Endothelial cell of umbilical vein (primary cell): ENCODE measurements at regions not wholly inside any gene's neighbourhood (a gene's known extent, or its start where the extent isn't known, plus 50 kb on each side); places are given as distances from the start of the nearest gene placed in this dataset.

ENCODE experiments used
- BruUV-seq: library from RNA; stranded (reverse); fragments of 400-500 nt; replicated peaks from 2 replicates; lab custom pipeline; 2021; lab: Mats Ljungman, UMichigan
- CTCF ChIA-PET: fragments of 300-600, 350-600 bp; sonication (Branson Sonifier 250); formaldehyde crosslinking; loops from one replicate; lab custom pipeline; 2021; ENCODE audit warnings: antibody characterized with exemption, inconsistent platforms; lab: Charles Lee
- POLR2A ChIA-PET: fragments of 300-600, 350-600 bp; sonication (Branson Sonifier 250); formaldehyde crosslinking; loops from one replicate; lab custom pipeline; 2021; ENCODE audit warnings: antibody characterized with exemption, inconsistent platforms; lab: Charles Lee
- DNase-seq: peaks from one replicate; pipeline ENCODE4 v3.0.0-alpha.2; 2011; ENCODE audit warnings: low read depth, low spot score
- FAIRE-seq: peaks from 2 replicates; lab custom pipeline; 2011; peaks lifted over from hg19 to GRCh38; lab: Jason Lieb, UNC
- H2AFZ ChIP-seq: 2 replicates; pipeline ENCODE4 v1.6.0; 2012; ENCODE audit warnings: low read depth, low read length, control low read depth, inconsistent platforms
- H3K27ac ChIP-seq: 2 replicates; pipeline ENCODE4 v1.5.1; 2011; ENCODE audit warnings: low read depth, mild to moderate bottlenecking, control low read depth, low read length, moderate library complexity; ENCODE audit not compliant: insufficient read depth
- H3K27me3 ChIP-seq, 2 experiments: 2 replicates each; pipeline versions ENCODE4 v1.6.0 to v1.6.1; 2011; ENCODE audit warnings: low read length in 2 of 2, mixed read lengths in 1 of 2; ENCODE audit not compliant: control insufficient read depth in 2 of 2, insufficient read depth in 2 of 2
- H3K36me3 ChIP-seq, 2 experiments: 2 replicates in 1 of 2; 3 replicates in 1 of 2; pipeline ENCODE4 v1.5.1; 2011; ENCODE audit warnings: low read length in 2 of 2, mild to moderate bottlenecking in 1 of 2, moderate library complexity in 1 of 2; ENCODE audit not compliant: control insufficient read depth in 2 of 2, insufficient read depth in 2 of 2; ENCODE audit errors: extremely low read depth in 1 of 2
- H3K4me1 ChIP-seq: 3 replicates; pipeline ENCODE4 v1.5.1; 2011; ENCODE audit warnings: mild to moderate bottlenecking, low read length; ENCODE audit not compliant: control insufficient read depth, insufficient read depth; ENCODE audit errors: extremely low read depth
- H3K4me2 ChIP-seq: 2 replicates; pipeline ENCODE4 v1.6.1; 2011; ENCODE audit warnings: low read length, control low read depth, mixed read lengths; ENCODE audit not compliant: insufficient read depth
- H3K4me3 ChIP-seq, 3 experiments: fragments of 200-600 bp in 1 of 3; sonication (generic), shearing (Covaris generic) in 1 of 3; replicated peaks in 1 of 3; 2 replicates each; pipeline ENCODE4 v1.5.1; 2011 to 2016; ENCODE audit warnings: control low read depth in 3 of 3, low read length in 3 of 3, mild to moderate bottlenecking in 2 of 3, inconsistent platforms in 1 of 3, low read depth in 1 of 3, moderate library complexity in 1 of 3; ENCODE audit not compliant: insufficient read depth in 1 of 3
- H3K79me2 ChIP-seq: 2 replicates; pipeline ENCODE4 v1.6.0; 2012; ENCODE audit warnings: low read length, inconsistent platforms; ENCODE audit not compliant: control insufficient read depth, insufficient read depth
- H3K9ac ChIP-seq: replicated peaks from 2 replicates; pipeline ENCODE3; 2011; ENCODE audit warnings: low read length, control low read depth; ENCODE audit not compliant: insufficient read depth; ENCODE audit errors: extremely low read depth
- H3K9me1 ChIP-seq: replicated peaks from 3 replicates; pipeline ENCODE4 v1.6.0; 2011; ENCODE audit warnings: mild to moderate bottlenecking, low read length; ENCODE audit not compliant: control insufficient read depth, insufficient read depth; ENCODE audit errors: extremely low read depth
- H3K9me3 ChIP-seq: replicated peaks from 2 replicates; pipeline ENCODE4 v1.5.1; 2012; ENCODE audit warnings: low read length, inconsistent platforms; ENCODE audit not compliant: control insufficient read depth, insufficient read depth
- H4K20me1 ChIP-seq: replicated peaks from 2 replicates; pipeline ENCODE3; 2011; ENCODE audit warnings: mild to moderate bottlenecking, low read length; ENCODE audit not compliant: control insufficient read depth, insufficient read depth; ENCODE audit errors: extremely low read depth
- EZH2 ChIP-seq: IDR thresholded peaks from 2 replicates; pipeline ENCODE4 v1.6.1; 2012; ENCODE audit warnings: borderline replicate concordance, low read depth, mild to moderate bottlenecking, moderate library complexity, low read length, inconsistent platforms; ENCODE audit not compliant: severe bottlenecking
- FOS ChIP-seq: IDR thresholded peaks from 2 replicates; pipeline ENCODE4 v1.6.1; 2011; ENCODE audit warnings: mild to moderate bottlenecking, low read length, moderate library complexity, borderline replicate concordance; ENCODE audit not compliant: insufficient read depth
- GATA2 ChIP-seq: IDR thresholded peaks from 2 replicates; pipeline ENCODE4 v1.7.0; 2011; ENCODE audit warnings: low read depth, mild to moderate bottlenecking, moderate library complexity, mixed read lengths, low read length; ENCODE audit not compliant: insufficient read length, insufficient read depth
- JUN ChIP-seq: IDR thresholded peaks from 2 replicates; pipeline ENCODE4 v1.6.1; 2011; ENCODE audit warnings: borderline replicate concordance, low read depth; ENCODE audit not compliant: insufficient read length, insufficient read depth
- MAX ChIP-seq: IDR thresholded peaks from 2 replicates; pipeline ENCODE4 v1.6.1; 2011; ENCODE audit not compliant: insufficient read depth, insufficient read length
- MYC ChIP-seq: IDR thresholded peaks from one replicate; pipeline ENCODE4 v1.6.1; 2011; ENCODE audit warnings: mild to moderate bottlenecking, low read depth, low read length
- POLR2A ChIP-seq: IDR thresholded peaks from 2 replicates; pipeline ENCODE4 v1.6.1; 2012; ENCODE audit warnings: low read depth, mild to moderate bottlenecking, control low read depth, low read length
- POLR2AphosphoS5 ChIP-seq: IDR thresholded peaks from 2 replicates; pipeline ENCODE4 v1.6.1; 2012; ENCODE audit warnings: low read depth, mild to moderate bottlenecking, control low read depth, low read length, moderate library complexity; ENCODE audit not compliant: insufficient read depth
- dilution Hi-C: fragments of 300-500 bp; cut with MboI; formaldehyde crosslinking; loops from one replicate; pipeline ENCODE4 v1.15.0; 2019; ENCODE audit warnings: low sequenced_read_pairs; ENCODE audit not compliant: extremely low pct_ligation_motif_present
- intact Hi-C: fragments of 100-400 bp; cut with micrococcal nuclease; formaldehyde crosslinking; loops from one replicate; pipeline ENCODE4 v1.10.0; 2022
- TF ChIP-seq, protein P1 (sequence below), 2 donors: IDR thresholded peaks; 1 replicate in 1 of 2; 2 replicates in 1 of 2; pipeline ENCODE4 v1.5.1; 2011; ENCODE audit warnings: low read length in 2 of 2, mild to moderate bottlenecking in 2 of 2, moderate library complexity in 2 of 2, control low read depth in 1 of 2, inconsistent platforms in 1 of 2, low read depth in 1 of 2; ENCODE audit not compliant: insufficient read depth in 1 of 2; ENCODE audit errors: extremely low read depth in 1 of 2

DNA sequence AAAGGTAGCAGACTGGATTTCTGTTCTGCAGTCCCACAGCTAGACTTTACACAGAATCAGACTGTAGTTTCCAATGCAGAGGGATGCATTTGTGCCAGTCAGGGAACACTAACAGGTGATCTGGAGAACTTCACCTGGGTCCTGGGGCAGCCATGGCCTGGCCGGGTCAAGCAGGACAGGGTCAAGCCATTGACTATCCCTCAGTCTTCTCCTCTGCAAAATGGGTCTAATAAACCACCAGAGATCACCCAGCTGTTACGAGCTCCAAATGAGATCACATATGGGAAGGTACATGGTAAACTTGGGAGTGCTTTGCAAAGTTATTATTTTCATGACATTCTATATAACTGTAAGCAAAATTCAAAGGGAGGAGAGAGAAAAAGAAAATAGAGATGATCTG, 294.1 kb downstream of the CDCA7 start:
- intact Hi-C loops (no loop called here), dilution Hi-C loops (no loop called here)
- DNase-seq: no peak
- POLR2A ChIA-PET: no interaction called here
- no peak overlapping the region for H3K4me2 ChIP-seq
- BruUV-seq: no TSS peak
- TF ChIP-seq POLR2AphosphoS5: no peak
- no peak for TF ChIP-seq MYC
- no peak for TF ChIP-seq FOS
- no peak for TF ChIP-seq JUN
- no peak for TF ChIP-seq EZH2
- TF ChIP-seq, protein P1, sequence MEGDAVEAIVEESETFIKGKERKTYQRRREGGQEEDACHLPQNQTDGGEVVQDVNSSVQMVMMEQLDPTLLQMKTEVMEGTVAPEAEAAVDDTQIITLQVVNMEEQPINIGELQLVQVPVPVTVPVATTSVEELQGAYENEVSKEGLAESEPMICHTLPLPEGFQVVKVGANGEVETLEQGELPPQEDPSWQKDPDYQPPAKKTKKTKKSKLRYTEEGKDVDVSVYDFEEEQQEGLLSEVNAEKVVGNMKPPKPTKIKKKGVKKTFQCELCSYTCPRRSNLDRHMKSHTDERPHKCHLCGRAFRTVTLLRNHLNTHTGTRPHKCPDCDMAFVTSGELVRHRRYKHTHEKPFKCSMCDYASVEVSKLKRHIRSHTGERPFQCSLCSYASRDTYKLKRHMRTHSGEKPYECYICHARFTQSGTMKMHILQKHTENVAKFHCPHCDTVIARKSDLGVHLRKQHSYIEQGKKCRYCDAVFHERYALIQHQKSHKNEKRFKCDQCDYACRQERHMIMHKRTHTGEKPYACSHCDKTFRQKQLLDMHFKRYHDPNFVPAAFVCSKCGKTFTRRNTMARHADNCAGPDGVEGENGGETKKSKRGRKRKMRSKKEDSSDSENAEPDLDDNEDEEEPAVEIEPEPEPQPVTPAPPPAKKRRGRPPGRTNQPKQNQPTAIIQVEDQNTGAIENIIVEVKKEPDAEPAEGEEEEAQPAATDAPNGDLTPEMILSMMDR (IDR thresholded peaks at IDR 0.05; ENCODE audit: extremely low read depth in 1 of 2, insufficient read depth in 1 of 2, low read depth in 1 of 2, low read length in 2 of 2): no peak
- no peak for TF ChIP-seq MAX
- TF ChIP-seq GATA2: no peak
- TF ChIP-seq POLR2A: no peak
- CTCF ChIA-PET: interaction anchor here (0.9 kb wide), 1 partner anchor 58 kb away, joined by 3 read pairs; no protein-coding TSS in a partner anchor
- H3K9me3 ChIP-seq: no peaks in the 10 kb centered on the region
- H4K20me1 ChIP-seq: no peaks in the 10 kb centered on the region
- no peaks in the 10 kb centered on the region for H3K4me1 ChIP-seq
- H3K4me3 ChIP-seq: no peak overlapping the region
- H3K9me1 ChIP-seq: no peaks in the 10 kb centered on the region
- H3K36me3 ChIP-seq: no peaks in the 10 kb centered on the region
- H3K27ac ChIP-seq: no peak overlapping the region
- H3K27me3 ChIP-seq: peaks cover 0 to 3% of the 10 kb centered on the region in 2 experiments
- H3K9ac ChIP-seq: no peak overlapping the region
- H3K79me2 ChIP-seq: no peaks in the 10 kb centered on the region
- no peak overlapping the region for H2AFZ ChIP-seq
- FAIRE-seq: no peak
